Karpas-422 (cell line): ENCODE measurements at regions not wholly inside any gene's neighbourhood (a gene's known extent, or its start where the extent isn't known, plus 50 kb on each side); places are given as distances from the start of the nearest gene placed in this dataset.

Source experiments
- DNase-seq: peaks from one replicate; pipeline ENCODE4 v3.0.0-alpha.2; 2015
- H2AFZ ChIP-seq: fragments of 200-600 bp; sonication (generic); 2 replicates; pipeline ENCODE4 v1.6.1; 2014; ENCODE audit warnings: antibody characterized with exemption, low read length, mixed read lengths
- H3K27ac ChIP-seq: fragments of 200-600 bp; sonication (generic); 2 replicates; pipeline ENCODE4 v1.5.1; 2014; ENCODE audit warnings: mild to moderate bottlenecking, low read length, moderate library complexity
- H3K27me3 ChIP-seq: fragments of 200-600 bp; sonication (generic); 2 replicates; pipeline ENCODE4 v1.6.1; 2014; ENCODE audit warnings: low read length, mixed read lengths
- H3K36me3 ChIP-seq: fragments of 200-600 bp; sonication (generic); 2 replicates; pipeline ENCODE4 v1.6.1; 2014; ENCODE audit warnings: low read length, mixed read lengths; ENCODE audit not compliant: insufficient read depth
- H3K4me1 ChIP-seq: fragments of 200-600 bp; sonication (generic); 2 replicates; pipeline ENCODE4 v1.6.1; 2014; ENCODE audit warnings: mild to moderate bottlenecking, low read length, mixed read lengths
- H3K4me2 ChIP-seq: fragments of 200-600 bp; sonication (generic); 2 replicates; pipeline ENCODE4 v1.6.1; 2014; ENCODE audit warnings: low read length, low read depth, mild to moderate bottlenecking; ENCODE audit not compliant: poor library complexity, severe bottlenecking
- H3K4me3 ChIP-seq: fragments of 200-600 bp; sonication (generic); 2 replicates; pipeline ENCODE4 v1.5.1; 2014; ENCODE audit warnings: mild to moderate bottlenecking, antibody characterized with exemption, low read length, mixed read lengths
- H3K79me2 ChIP-seq: fragments of 200-600 bp; sonication (generic); 2 replicates; pipeline ENCODE4 v1.6.1; 2014; ENCODE audit warnings: mild to moderate bottlenecking, low read length, mixed read lengths
- H3K9ac ChIP-seq: fragments of 200-600 bp; sonication (generic); 2 replicates; pipeline ENCODE4 v1.6.0; 2014; ENCODE audit warnings: low read length
- H3K9me2 ChIP-seq: fragments of 200-600 bp; sonication (generic), shearing (Covaris generic); replicated peaks from 2 replicates; pipeline ENCODE4 v1.6.0; 2014; ENCODE audit warnings: mild to moderate bottlenecking, low read length, moderate library complexity; ENCODE audit not compliant: insufficient read depth
- H3K9me3 ChIP-seq: fragments of 300-700, 200-600 bp; sonication (generic); 2 replicates; pipeline ENCODE4 v1.6.1; 2014; ENCODE audit warnings: low read length, mixed read lengths
- H4K20me1 ChIP-seq: fragments of 200-600 bp; sonication (generic); 2 replicates; pipeline ENCODE4 v1.6.1; 2014; ENCODE audit warnings: mild to moderate bottlenecking, antibody characterized with exemption, low read length, low read depth; ENCODE audit not compliant: insufficient read depth

DNA sequence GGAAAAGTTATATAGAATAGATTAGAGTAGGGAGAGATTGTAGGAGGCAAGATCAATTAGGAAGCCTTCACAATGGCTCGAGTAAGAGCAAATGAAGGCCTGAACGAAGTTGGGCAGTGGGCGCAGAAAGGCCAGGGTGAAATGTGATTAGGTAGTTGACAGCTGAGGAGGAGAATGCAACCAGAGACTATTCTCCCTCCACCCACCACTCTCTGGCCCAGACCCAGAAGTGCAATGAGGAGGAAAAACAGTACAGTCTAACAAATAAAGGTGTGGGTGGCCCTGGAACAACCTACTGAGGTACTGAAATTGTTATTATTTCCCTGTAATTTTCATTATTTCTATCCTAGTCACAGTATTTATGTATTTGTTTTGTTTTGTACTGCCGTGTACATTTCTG is 176.7 kb downstream of the SLC39A8 start:
- Histone ChIP-seq H3K27ac (no peak overlapping the region), H3K9me3 (no peaks in the 10 kb centered on the region), H3K36me3 (no peaks in the 10 kb centered on the region), H4K20me1 (no peaks in the 10 kb centered on the region), H3K9ac (no peak overlapping the region), H2AFZ (no peak overlapping the region), H3K4me3 (no peak overlapping the region), H3K4me1 (peaks cover 7% of the 10 kb centered on the region), H3K27me3 (no peaks in the 10 kb centered on the region), H3K79me2 (no peaks in the 10 kb centered on the region), H3K4me2 (no peak overlapping the region), H3K9me2 (no peaks in the 10 kb centered on the region)
- DNase-seq = no peak

DNA sequence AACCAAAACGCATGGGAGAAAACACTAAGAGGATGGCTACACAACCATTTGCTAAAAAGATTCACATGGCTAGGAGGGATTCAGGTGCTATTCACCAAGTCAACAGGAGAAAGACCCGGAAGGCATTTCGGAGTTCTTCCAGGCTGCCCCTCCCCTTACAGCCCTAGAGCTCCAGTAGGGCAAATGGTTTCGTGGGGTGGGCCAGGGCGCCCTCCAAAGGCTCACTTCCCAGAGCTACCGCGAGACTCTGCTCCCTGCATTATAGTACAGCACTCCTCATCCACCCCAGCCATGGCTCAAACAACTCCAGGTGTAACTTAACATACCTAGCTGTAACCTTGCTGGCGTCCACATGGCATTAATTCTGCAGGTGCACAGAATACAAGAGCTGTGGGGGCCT is 179.7 kb downstream of the SLC39A8 start:
- Histone ChIP-seq H3K79me2 (no peaks in the 10 kb centered on the region), H3K9me2 (no peaks in the 10 kb centered on the region), H3K27me3 (no peaks in the 10 kb centered on the region), H3K9ac (no peak overlapping the region), H3K4me2 (no peak overlapping the region), H3K9me3 (no peaks in the 10 kb centered on the region), H3K27ac (no peak overlapping the region), H3K36me3 (no peaks in the 10 kb centered on the region), H3K4me3 (no peak overlapping the region), H2AFZ (no peak overlapping the region), H4K20me1 (no peaks in the 10 kb centered on the region), H3K4me1 (peaks cover 7% of the 10 kb centered on the region)
- no peak for DNase-seq

DNA sequence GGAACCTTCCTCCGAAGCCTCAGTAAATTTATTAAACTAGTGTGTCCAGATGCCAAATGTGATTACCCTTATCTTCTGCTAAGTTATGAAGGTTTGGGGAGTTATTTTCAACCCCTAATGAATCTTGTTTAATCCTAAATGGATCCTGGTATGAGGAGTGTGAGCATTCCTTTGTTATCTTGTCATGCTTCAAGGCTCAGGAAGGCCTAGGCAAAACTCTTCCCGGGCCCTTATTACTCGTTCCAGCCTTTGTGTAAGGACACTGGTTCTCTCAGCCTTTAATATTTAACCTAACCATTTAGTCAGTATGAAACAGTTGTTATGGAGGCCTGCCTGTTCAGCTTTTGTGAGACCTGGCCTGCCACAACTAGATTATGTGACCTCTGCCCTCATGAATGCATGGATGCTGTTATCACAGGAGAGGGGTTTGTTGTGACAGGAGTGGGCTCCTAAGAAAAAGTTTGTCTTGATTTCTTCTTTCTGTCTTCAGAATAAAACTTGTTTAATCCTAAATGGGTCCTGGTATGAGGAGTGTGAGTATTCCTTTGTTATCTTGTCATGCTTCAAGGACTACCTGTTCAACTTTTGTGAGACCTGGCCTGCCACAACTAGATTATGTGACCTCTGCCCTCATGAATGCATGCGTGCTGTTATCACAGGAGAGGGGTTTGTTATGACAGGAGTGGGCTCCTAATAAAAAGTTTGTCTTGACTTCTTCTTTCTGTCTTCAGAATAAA is 181.7 kb downstream of the SLC39A8 start:
- H3K9ac ChIP-seq = no peak overlapping the region
- DNase-seq = no peak
- no peak overlapping the region for H3K4me3 ChIP-seq
- no peaks in the 10 kb centered on the region for H4K20me1 ChIP-seq
- no peaks in the 10 kb centered on the region for H3K79me2 ChIP-seq
- H3K4me2 ChIP-seq = no peak overlapping the region
- H3K36me3 ChIP-seq = no peaks in the 10 kb centered on the region
- no peaks in the 10 kb centered on the region for H3K27me3 ChIP-seq
- H3K9me3 ChIP-seq = no peaks in the 10 kb centered on the region
- H3K4me1 ChIP-seq = peaks cover 7% of the 10 kb centered on the region
- H2AFZ ChIP-seq = no peak overlapping the region
- H3K9me2 ChIP-seq = no peaks in the 10 kb centered on the region
- H3K27ac ChIP-seq = no peak overlapping the region

DNA sequence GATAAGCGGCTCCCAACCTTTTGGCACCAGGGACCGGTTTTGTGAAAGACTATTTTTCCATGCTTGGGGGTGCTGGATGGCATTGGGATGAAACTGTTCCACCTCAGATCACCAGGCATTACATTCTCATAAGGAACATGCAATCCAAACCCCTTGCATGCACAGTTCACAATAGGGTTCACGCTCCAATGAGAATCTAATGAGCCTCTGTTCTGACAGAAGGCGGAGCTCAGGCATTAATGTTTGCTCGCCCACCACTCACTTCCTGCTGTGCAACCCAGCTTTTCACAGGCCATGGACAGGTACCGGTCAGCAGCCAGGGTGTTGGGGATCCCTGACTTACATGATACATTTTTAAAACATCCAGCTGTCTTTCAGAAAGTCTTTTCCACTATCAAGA is 187.3 kb downstream of the SLC39A8 start:
- H3K36me3 ChIP-seq = no peaks in the 10 kb centered on the region
- no peaks in the 10 kb centered on the region for H3K9me3 ChIP-seq
- no peaks in the 10 kb centered on the region for H3K9me2 ChIP-seq
- no peaks in the 10 kb centered on the region for H3K79me2 ChIP-seq
- H3K27ac ChIP-seq = no peak overlapping the region
- H3K4me2 ChIP-seq = no peak overlapping the region
- no peak overlapping the region for H3K4me3 ChIP-seq
- H3K4me1 ChIP-seq = no peaks in the 10 kb centered on the region
- no peak for DNase-seq
- no peak overlapping the region for H3K9ac ChIP-seq
- H2AFZ ChIP-seq = no peak overlapping the region
- no peaks in the 10 kb centered on the region for H3K27me3 ChIP-seq
- no peaks in the 10 kb centered on the region for H4K20me1 ChIP-seq

DNA sequence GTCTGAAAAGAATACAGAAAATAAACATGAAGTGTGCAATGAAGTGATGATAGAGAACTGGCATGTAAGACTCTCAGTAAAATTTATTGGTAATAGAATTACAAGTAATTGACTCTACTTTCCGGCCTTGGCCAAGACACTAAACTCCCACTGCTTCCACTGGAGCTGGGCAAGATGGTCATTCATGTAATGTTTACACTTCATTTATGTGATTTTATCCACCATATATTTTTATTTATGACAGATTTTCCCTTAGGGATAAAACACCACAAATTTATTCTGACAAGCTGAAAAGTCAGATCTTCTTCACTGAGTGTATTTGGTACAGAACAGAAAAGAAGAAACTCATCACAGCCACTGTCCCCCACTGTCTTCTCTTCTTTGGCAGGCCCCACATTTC is 191.9 kb downstream of the SLC39A8 start:
- DNase-seq = no peak
- H3K9me3 ChIP-seq = no peaks in the 10 kb centered on the region
- no peak overlapping the region for H2AFZ ChIP-seq
- no peak overlapping the region for H3K4me3 ChIP-seq
- no peaks in the 10 kb centered on the region for H3K9me2 ChIP-seq
- no peak overlapping the region for H3K27ac ChIP-seq
- H3K9ac ChIP-seq = no peak overlapping the region
- H3K4me1 ChIP-seq = no peaks in the 10 kb centered on the region
- no peaks in the 10 kb centered on the region for H3K27me3 ChIP-seq
- H3K36me3 ChIP-seq = no peaks in the 10 kb centered on the region
- H4K20me1 ChIP-seq = no peaks in the 10 kb centered on the region
- H3K4me2 ChIP-seq = no peak overlapping the region
- no peaks in the 10 kb centered on the region for H3K79me2 ChIP-seq

DNA sequence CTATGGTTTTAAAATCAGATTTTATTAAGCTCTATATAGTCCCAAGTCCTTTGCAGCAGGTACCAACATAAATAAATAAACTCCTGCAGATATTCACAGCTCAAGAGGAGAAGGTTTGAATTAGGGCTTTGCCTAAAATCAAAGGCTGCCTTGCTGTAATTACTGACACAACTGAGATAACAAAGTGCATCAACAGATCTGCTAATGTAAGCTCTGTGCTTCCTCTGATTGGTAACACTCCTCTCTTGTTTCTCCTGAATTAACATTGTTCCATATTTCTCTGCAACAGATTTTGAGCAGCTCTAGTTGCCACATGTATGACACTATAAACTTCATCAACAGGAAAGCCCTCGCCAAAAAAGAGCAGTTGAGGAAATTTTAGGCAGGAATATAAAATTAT is 193.6 kb downstream of the SLC39A8 start:
- H3K9me3 ChIP-seq = no peaks in the 10 kb centered on the region
- no peaks in the 10 kb centered on the region for H3K4me1 ChIP-seq
- no peak overlapping the region for H3K4me3 ChIP-seq
- no peak overlapping the region for H3K4me2 ChIP-seq
- H3K36me3 ChIP-seq = no peaks in the 10 kb centered on the region
- no peak overlapping the region for H3K9ac ChIP-seq
- H3K79me2 ChIP-seq = no peaks in the 10 kb centered on the region
- H3K27me3 ChIP-seq = no peaks in the 10 kb centered on the region
- H2AFZ ChIP-seq = no peak overlapping the region
- DNase-seq = no peak
- no peaks in the 10 kb centered on the region for H4K20me1 ChIP-seq
- no peak overlapping the region for H3K27ac ChIP-seq
- no peaks in the 10 kb centered on the region for H3K9me2 ChIP-seq

DNA sequence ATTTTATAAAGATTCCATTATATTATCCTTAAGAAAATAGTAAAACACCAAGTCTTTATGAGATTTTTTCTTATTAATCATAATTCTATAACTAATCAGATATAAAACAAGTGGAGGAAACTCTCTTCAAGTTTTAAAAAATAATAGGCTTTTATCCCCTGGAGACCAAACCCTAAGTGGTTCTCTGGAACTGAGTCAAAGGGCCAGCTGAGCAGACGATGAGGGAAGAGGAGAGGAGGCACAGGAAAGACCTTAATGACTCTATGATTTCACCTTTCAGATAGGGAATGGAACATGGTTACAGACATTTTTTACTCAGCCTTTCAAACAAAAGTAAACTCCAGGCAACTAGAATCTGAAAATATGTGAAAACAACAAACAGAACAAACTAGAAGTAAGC is 201.8 kb downstream of the SLC39A8 start:
- Histone ChIP-seq H3K79me2 (no peaks in the 10 kb centered on the region), H3K36me3 (no peaks in the 10 kb centered on the region), H3K4me2 (no peak overlapping the region), H3K27ac (no peak overlapping the region), H3K4me1 (no peaks in the 10 kb centered on the region), H2AFZ (no peak overlapping the region), H3K9ac (no peak overlapping the region), H4K20me1 (no peaks in the 10 kb centered on the region), H3K4me3 (no peak overlapping the region), H3K27me3 (no peaks in the 10 kb centered on the region), H3K9me3 (no peaks in the 10 kb centered on the region), H3K9me2 (no peaks in the 10 kb centered on the region)
- no peak for DNase-seq

DNA sequence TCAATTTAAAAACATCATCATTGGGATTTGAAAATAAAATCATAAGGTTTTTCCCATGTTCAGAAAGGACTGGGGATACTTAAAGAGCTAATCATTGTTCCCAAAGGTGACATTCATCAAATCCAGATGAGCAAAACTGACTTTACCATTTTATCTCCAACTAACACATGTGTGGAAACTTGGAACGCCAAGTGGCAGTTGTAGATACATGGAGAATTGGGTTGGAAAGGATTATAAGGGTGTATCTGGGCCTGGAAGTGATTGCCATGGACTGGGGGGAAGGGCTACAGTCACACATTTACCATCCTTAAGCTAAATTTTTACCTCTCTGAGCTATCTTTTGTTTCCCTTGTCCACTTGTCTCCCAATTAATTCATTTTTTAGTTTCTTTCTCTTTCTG is 203.4 kb downstream of the SLC39A8 start:
- no peak overlapping the region for H3K9ac ChIP-seq
- no peaks in the 10 kb centered on the region for H4K20me1 ChIP-seq
- H3K27me3 ChIP-seq = no peaks in the 10 kb centered on the region
- DNase-seq = no peak
- H3K9me3 ChIP-seq = no peaks in the 10 kb centered on the region
- H3K9me2 ChIP-seq = no peaks in the 10 kb centered on the region
- H3K4me2 ChIP-seq = no peak overlapping the region
- H3K79me2 ChIP-seq = no peaks in the 10 kb centered on the region
- no peaks in the 10 kb centered on the region for H3K4me1 ChIP-seq
- H3K36me3 ChIP-seq = no peaks in the 10 kb centered on the region
- H3K4me3 ChIP-seq = no peak overlapping the region
- H3K27ac ChIP-seq = no peak overlapping the region
- H2AFZ ChIP-seq = no peak overlapping the region

DNA sequence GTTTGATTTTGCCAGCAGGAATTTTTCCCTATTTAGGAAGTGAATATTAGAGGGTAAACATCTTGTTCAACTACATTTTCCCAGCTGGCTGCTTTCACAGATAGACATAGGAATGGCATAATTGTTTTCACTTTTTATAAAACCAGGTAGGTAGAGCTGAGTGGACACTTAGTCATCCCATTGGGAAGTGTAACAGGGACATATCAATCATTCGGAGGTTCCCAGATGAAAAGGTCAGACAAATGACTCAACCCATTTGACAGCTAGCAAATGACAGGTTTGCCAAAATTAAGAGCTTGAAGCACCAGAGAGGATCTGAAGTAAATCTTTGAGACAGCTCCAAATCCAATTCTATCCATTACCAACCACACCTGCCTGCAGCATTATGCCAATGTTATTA is 205.3 kb downstream of the SLC39A8 start:
- Histone ChIP-seq H3K9me3 (no peaks in the 10 kb centered on the region), H3K4me1 (no peaks in the 10 kb centered on the region), H3K27me3 (no peaks in the 10 kb centered on the region), H3K27ac (no peak overlapping the region), H3K4me2 (no peak overlapping the region), H3K36me3 (no peaks in the 10 kb centered on the region), H2AFZ (no peak overlapping the region), H3K9me2 (no peaks in the 10 kb centered on the region), H3K4me3 (no peak overlapping the region), H4K20me1 (no peaks in the 10 kb centered on the region), H3K79me2 (no peaks in the 10 kb centered on the region), H3K9ac (no peak overlapping the region)
- no peak for DNase-seq
